Neural crest cell (in vitro differentiated cells): ENCODE measurements at regions not wholly inside any gene's neighbourhood (a gene's known extent, or its start where the extent isn't known, plus 50 kb on each side); places are given as distances from the start of the nearest gene placed in this dataset.

Experiments
- DNase-seq: peaks from one replicate; pipeline ENCODE4 v3.0.0; 2021; ENCODE audit warnings: low read depth, mixed read lengths, low spot score
- H3K27ac Mint-ChIP-seq: one replicate; pipeline ENCODE4 v1.8.0; 2021; ENCODE audit warnings: mild to moderate bottlenecking, mixed read lengths; ENCODE audit not compliant: unreplicated experiment
- H3K27me3 Mint-ChIP-seq: 2 replicates; pipeline ENCODE4 v1.8.0; 2021; ENCODE audit warnings: low read depth, mild to moderate bottlenecking, mixed read lengths
- H3K36me3 Mint-ChIP-seq: 2 replicates; pipeline ENCODE4 v1.8.0; 2021; ENCODE audit warnings: low read depth, mild to moderate bottlenecking, mixed read lengths
- H3K4me1 Mint-ChIP-seq: 2 replicates; pipeline ENCODE4 v1.8.0; 2021; ENCODE audit warnings: mixed read lengths
- H3K4me3 Mint-ChIP-seq: one replicate; pipeline ENCODE4 v1.8.0; 2021; ENCODE audit warnings: mild to moderate bottlenecking, mixed read lengths
- H3K9me3 Mint-ChIP-seq: 2 replicates; pipeline ENCODE4 v1.8.0; 2021; ENCODE audit warnings: mixed read lengths
- TF ChIP-seq, protein P1 (sequence below): fragments of 200-600 bp; sonication (generic); conservative IDR thresholded peaks from 2 replicates; pipeline ENCODE4 v1.5.0; 2021; ENCODE audit warnings: antibody characterized with exemption, mild to moderate bottlenecking

DNA sequence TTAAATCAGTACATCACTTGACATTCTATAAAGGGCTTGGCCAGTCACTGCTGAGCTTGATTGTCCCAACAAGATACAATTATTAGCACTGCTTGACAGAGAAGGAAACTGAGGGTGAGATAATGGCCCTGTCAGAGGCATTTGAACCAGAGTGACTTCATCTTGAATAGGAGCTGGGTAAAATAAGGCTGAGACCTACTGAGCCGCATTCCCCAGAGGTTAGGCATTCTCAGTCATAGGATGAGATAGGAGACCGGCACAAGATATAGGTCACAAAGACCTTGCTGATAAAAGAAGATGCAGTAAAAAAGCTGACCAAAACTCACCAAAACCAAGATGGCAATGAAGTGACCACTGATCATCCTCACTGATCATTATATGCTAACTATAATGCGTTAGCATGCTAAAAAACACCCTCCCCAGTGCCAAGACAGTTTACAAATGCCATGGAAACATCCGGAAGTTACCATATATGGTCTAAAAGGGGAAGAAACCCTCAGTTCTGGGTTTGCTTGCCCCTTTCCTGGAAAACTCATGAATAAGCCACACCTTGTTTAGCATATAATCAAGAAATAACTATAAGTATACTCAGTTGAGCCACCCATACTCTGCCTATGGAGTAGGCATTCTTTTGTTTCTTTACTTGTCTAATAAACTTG is 239.1 kb upstream of the SETMAR start:
- Mint-ChIP-seq H3K27me3 (no peaks in the 10 kb centered on the region), H3K4me1 (peaks cover 3% of the 10 kb centered on the region), H3K4me3 (no peak overlapping the region), H3K9me3 (peaks cover 2% of the 10 kb centered on the region), H3K36me3 (no peaks in the 10 kb centered on the region), H3K27ac (no peak overlapping the region)
- TF ChIP-seq, protein P1, sequence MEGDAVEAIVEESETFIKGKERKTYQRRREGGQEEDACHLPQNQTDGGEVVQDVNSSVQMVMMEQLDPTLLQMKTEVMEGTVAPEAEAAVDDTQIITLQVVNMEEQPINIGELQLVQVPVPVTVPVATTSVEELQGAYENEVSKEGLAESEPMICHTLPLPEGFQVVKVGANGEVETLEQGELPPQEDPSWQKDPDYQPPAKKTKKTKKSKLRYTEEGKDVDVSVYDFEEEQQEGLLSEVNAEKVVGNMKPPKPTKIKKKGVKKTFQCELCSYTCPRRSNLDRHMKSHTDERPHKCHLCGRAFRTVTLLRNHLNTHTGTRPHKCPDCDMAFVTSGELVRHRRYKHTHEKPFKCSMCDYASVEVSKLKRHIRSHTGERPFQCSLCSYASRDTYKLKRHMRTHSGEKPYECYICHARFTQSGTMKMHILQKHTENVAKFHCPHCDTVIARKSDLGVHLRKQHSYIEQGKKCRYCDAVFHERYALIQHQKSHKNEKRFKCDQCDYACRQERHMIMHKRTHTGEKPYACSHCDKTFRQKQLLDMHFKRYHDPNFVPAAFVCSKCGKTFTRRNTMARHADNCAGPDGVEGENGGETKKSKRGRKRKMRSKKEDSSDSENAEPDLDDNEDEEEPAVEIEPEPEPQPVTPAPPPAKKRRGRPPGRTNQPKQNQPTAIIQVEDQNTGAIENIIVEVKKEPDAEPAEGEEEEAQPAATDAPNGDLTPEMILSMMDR = no peak
- DNase-seq = no peak

DNA sequence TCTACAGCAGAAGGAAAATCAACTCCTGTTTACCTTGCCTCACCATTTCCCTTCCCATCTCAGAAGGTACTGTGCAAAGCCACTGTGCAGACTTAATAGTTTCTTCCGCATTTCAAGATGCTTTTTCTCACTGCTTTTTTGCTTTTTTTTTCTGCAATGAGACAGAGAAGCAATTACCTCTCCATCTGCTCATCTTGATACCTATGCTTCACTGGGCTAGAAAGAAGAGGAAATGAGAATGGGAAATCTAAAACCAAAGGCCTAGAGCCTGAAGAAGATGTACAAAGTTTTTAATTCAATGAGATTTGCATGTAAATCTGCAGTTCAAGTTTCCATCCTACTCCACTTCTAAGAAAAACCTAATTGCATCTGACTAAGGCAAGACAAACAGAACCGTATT is 238.1 kb upstream of the SETMAR start:
- TF ChIP-seq, protein P1 = no peak
- Mint-ChIP-seq H3K27me3 (no peaks in the 10 kb centered on the region), H3K9me3 (peaks cover 5% of the 10 kb centered on the region), H3K27ac (no peak overlapping the region), H3K4me3 (no peak overlapping the region), H3K4me1 (peaks cover 11% of the 10 kb centered on the region), H3K36me3 (no peaks in the 10 kb centered on the region)
- DNase-seq = no peak

DNA sequence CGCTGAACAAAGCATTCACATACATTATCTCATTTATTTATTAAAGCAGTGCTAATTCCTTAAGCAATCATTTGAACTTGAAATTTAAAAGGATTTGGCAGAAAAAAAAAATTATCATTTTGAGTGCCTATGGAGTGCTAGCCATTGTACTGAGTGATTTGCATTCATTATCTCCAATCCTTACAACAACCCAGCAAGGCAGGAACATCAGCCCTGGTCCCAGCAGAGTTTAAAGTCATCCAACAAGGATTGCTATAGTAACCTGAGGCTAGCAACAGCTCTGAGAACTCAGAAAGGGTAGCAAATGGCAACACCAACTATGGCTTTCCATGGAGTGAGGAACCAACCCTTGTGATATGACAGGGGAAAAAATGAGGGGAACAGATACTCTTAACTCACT is 237.6 kb upstream of the SETMAR start:
- H3K36me3 Mint-ChIP-seq = no peaks in the 10 kb centered on the region

DNA sequence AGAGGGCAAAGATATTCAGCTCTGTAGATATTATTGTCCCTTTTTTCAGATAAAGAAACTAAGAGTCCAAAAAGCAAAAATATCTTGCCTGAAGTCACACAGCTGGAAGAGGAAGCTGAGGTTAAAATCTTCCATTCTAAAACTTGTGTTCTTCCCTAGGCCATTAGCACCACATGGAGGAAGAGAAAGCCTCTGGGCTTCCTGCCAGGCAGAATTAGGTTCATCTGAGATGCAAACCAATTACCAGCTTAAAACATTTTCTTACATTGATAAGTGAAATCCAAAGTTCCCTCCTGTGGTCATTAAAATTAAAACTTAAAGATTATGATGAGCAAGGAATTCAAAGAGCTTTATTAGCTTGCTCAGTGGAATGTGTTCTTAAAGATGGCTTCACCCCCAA is 235.3 kb upstream of the SETMAR start:
- Mint-ChIP-seq H3K27me3 (no peaks in the 10 kb centered on the region), H3K4me3 (no peak overlapping the region), H3K27ac (no peak overlapping the region), H3K4me1 (peaks cover 15% of the 10 kb centered on the region), H3K9me3 (peaks cover 3% of the 10 kb centered on the region), H3K36me3 (no peaks in the 10 kb centered on the region)
- DNase-seq = no peak
- TF ChIP-seq, protein P1 = no peak

More for the DNA sequence above, 237.6 kb upstream of the SETMAR start:
- Mint-ChIP-seq H3K9me3 (peaks cover 5% of the 10 kb centered on the region), H3K27ac (no peak overlapping the region), H3K27me3 (no peaks in the 10 kb centered on the region), H3K4me3 (no peak overlapping the region), H3K4me1 (peaks cover 11% of the 10 kb centered on the region)
- TF ChIP-seq, protein P1 = no peak
- no peak for DNase-seq

DNA sequence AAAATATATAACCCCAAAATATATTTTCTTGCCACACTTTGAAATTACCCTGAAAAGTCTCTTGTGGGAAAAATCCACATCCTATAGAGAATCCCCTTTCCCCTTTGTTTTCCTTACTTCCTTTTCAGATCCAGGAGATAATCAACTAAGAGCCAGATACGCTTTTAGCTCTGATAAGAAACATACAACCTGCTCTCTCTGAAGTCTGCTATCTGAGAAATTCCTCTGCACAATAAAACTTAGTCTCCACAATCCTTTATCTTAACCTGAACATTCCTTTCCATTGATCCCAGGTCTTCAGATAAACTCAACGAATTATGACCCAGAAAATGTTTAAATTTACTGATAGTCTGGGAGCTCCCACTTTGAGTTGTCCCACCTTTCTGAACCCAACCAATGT is 233.4 kb upstream of the SETMAR start:
- no peak overlapping the region for H3K27ac Mint-ChIP-seq
- peaks cover 3% of the 10 kb centered on the region for H3K9me3 Mint-ChIP-seq
- TF ChIP-seq, protein P1 = no peak
- no peak overlapping the region for H3K4me3 Mint-ChIP-seq
- peaks cover 15% of the 10 kb centered on the region for H3K4me1 Mint-ChIP-seq
- no peaks in the 10 kb centered on the region for H3K27me3 Mint-ChIP-seq
- no peaks in the 10 kb centered on the region for H3K36me3 Mint-ChIP-seq
- DNase-seq = no peak
